T47D (cell line): ENCODE measurements at regions not wholly inside any gene's neighbourhood (a gene's known extent, or its start where the extent isn't known, plus 50 kb on each side); places are given as distances from the start of the nearest gene placed in this dataset.
A peak's percentile ranks its signal among the peaks of the same experiment; 100 is the strongest.
"Not testable (repeated sequence)": the region's sequence is repeated elsewhere in the genome, so short reads cannot be mapped to it uniquely, and the experiment has no call there.

ENCODE experiments used
- DNase-seq, 2 experiments: peaks; one replicate each; pipeline versions ENCODE4 v3.0.0 to v3.0.0-alpha.2; 2011 to 2012; ENCODE audit warnings: low read depth in 1 of 2, low spot score in 1 of 2
- JUND ChIP-seq: IDR thresholded peaks from 2 replicates; pipeline ENCODE4 v1.6.1; 2012; ENCODE audit warnings: low read depth
- in situ Hi-C: cut with HindIII; loops from 2 replicates; pipeline ENCODE4 v1.10.0; 2016; ENCODE audit warnings: low sequenced_read_pairs, low pct_unique_long_range_greater_than_20kb

- in situ Hi-C loops, result no loop called here
- DNase-seq, result no peak
- no peak for TF ChIP-seq JUND
Measured at GRCh38 chr17:72378414-72379390, 257.9 kb downstream of the SOX9 start.

- TF ChIP-seq JUND, result no peak
- peak in 1 of 2 experiments; percentile 20 for DNase-seq
- in situ Hi-C loops, result no loop called here
Measured at GRCh38 chr17:72379516-72379915, 258.7 kb downstream of the SOX9 start.

- no peak for DNase-seq
- in situ Hi-C loops, result no loop called here
- no peak for TF ChIP-seq JUND
Measured at GRCh38 chr17:72380120-72380519, 259.3 kb downstream of the SOX9 start.

- no peak for DNase-seq
- in situ Hi-C loops, result no loop called here
- TF ChIP-seq JUND, result no peak
Measured at GRCh38 chr17:72380737-72381136, 259.9 kb downstream of the SOX9 start.

- in situ Hi-C loops, result no loop called here
- DNase-seq, result peak in 1 of 2 experiments; percentile 26
- no peak for TF ChIP-seq JUND
Measured at GRCh38 chr17:72381597-72382397, 261.0 kb downstream of the SOX9 start.

GRCh38 chr17:72382971-72383722 is 262.3 kb downstream of the SOX9 start:
- no peak for TF ChIP-seq JUND
- DNase-seq, result no peak
- in situ Hi-C loops, result no loop called here

- TF ChIP-seq JUND, result no peak
- in situ Hi-C loops, result no loop called here
- DNase-seq, result no peak
Measured at GRCh38 chr17:72385475-72385874, 264.7 kb downstream of the SOX9 start.

GRCh38 chr17:72386173-72386572 is 265.4 kb downstream of the SOX9 start:
- in situ Hi-C loops, DNase-seq: not testable (repeated sequence)

GRCh38 chr17:72386619-72387237 is 265.9 kb downstream of the SOX9 start:
- in situ Hi-C loops, result no loop called here
- no peak for TF ChIP-seq JUND
- DNase-seq, result no peak

- DNase-seq, result no peak
- in situ Hi-C loops, result no loop called here
- no peak for TF ChIP-seq JUND
Measured at GRCh38 chr17:72387487-72387886, 266.7 kb downstream of the SOX9 start.

GRCh38 chr17:72387969-72388368 is 267.1 kb downstream of the SOX9 start:
- TF ChIP-seq JUND, result no peak
- DNase-seq, result no peak
- in situ Hi-C loops, result no loop called here

- in situ Hi-C loops, result no loop called here
- no peak for TF ChIP-seq JUND
- DNase-seq, result peak in 1 of 2 experiments; percentile 22
Measured at GRCh38 chr17:72388765-72389473, 268.1 kb downstream of the SOX9 start.
